HepG2 (cell line): ENCODE measurements at regions not wholly inside any gene's neighbourhood (a gene's known extent, or its start where the extent isn't known, plus 50 kb on each side); places are given as distances from the start of the nearest gene placed in this dataset.

Experiments
- ARID5B ChIP-seq: IDR thresholded peaks from 2 replicates; pipeline ENCODE4 v1.4.0; 2020; ENCODE audit warnings: mild to moderate bottlenecking, missing genetic modification reagents
- ATF1 ChIP-seq: IDR thresholded peaks from 2 replicates; pipeline ENCODE4 v1.6.1; 2016; ENCODE audit warnings: mild to moderate bottlenecking, control low read depth
- CAMTA2 ChIP-seq: sonication (generic); formaldehyde crosslinking; IDR thresholded peaks from 2 replicates; pipeline ENCODE4 v1.4.0; 2020; ENCODE audit warnings: mild to moderate bottlenecking, missing genetic modification reagents, borderline replicate concordance
- CEBPB ChIP-seq: IDR thresholded peaks from 2 replicates; pipeline ENCODE4 v1.6.1; 2011; ENCODE audit warnings: low read depth, low read length, improper control_type of control experiment, borderline replicate concordance
- E2F5 ChIP-seq: sonication (generic); formaldehyde crosslinking; conservative IDR thresholded peaks from 2 replicates; pipeline ENCODE4 v1.4.0; 2020; ENCODE audit warnings: missing genetic modification reagents
- GPN1 ChIP-seq: sonication (generic); formaldehyde crosslinking; IDR thresholded peaks from 2 replicates; pipeline ENCODE4 v1.5.1; 2020; ENCODE audit warnings: missing genetic modification reagents, borderline replicate concordance
- HMGA1 ChIP-seq: sonication (generic); formaldehyde crosslinking; conservative IDR thresholded peaks from 2 replicates; pipeline ENCODE4 v1.4.0; 2020; ENCODE audit warnings: missing genetic modification reagents
- HMGXB4 ChIP-seq, 2 experiments: sonication (generic) in 1 of 2; formaldehyde crosslinking in 1 of 2; IDR thresholded peaks; 2 replicates each; pipeline versions ENCODE4 v1.4.0 to v1.6.1; 2018 to 2020; ENCODE audit warnings: missing genetic modification reagents in 2 of 2, borderline replicate concordance in 1 of 2, low read depth in 1 of 2, mild to moderate bottlenecking in 1 of 2, missing biosample characterization in 1 of 2
- HNRNPUL1 ChIP-seq: fragments of 200-400 bp; formaldehyde crosslinking; IDR thresholded peaks from 2 replicates; pipeline ENCODE4 v1.6.1; 2017; ENCODE audit warnings: low read depth, mild to moderate bottlenecking, low read length, moderate library complexity
- NR2F2 ChIP-seq: IDR thresholded peaks from 2 replicates; pipeline ENCODE4 v1.6.1; 2012; ENCODE audit warnings: low read depth, inconsistent platforms, borderline replicate concordance
- RARG ChIP-seq: sonication (generic); formaldehyde crosslinking; IDR thresholded peaks from 2 replicates; pipeline ENCODE4 v1.4.0; 2020; ENCODE audit warnings: low read depth, mild to moderate bottlenecking, missing genetic modification reagents
- RBM22 ChIP-seq: fragments of 200-400 bp; formaldehyde crosslinking; optimal IDR thresholded peaks from 2 replicates; pipeline ENCODE3; 2017; ENCODE audit warnings: mild to moderate bottlenecking, low read length, moderate library complexity
- RORA ChIP-seq: sonication (generic); formaldehyde crosslinking; IDR thresholded peaks from 2 replicates; pipeline ENCODE4 v1.5.0; 2020; ENCODE audit warnings: mild to moderate bottlenecking, missing genetic modification reagents, moderate library complexity
- SALL2 ChIP-seq: sonication (generic); formaldehyde crosslinking; IDR thresholded peaks from 2 replicates; pipeline ENCODE4 v1.8.1; 2023; ENCODE audit warnings: mild to moderate bottlenecking, missing genetic modification reagents, inconsistent platforms
- STAG1 ChIP-seq: sonication (generic); formaldehyde crosslinking; IDR thresholded peaks from 2 replicates; pipeline ENCODE4 v1.4.0; 2020; ENCODE audit warnings: missing genetic modification reagents
- TARDBP ChIP-seq: sonication (generic); formaldehyde crosslinking; IDR thresholded peaks from 2 replicates; pipeline ENCODE4 v1.8.0; 2022; ENCODE audit warnings: mild to moderate bottlenecking, missing genetic modification reagents
- TFE3 ChIP-seq: IDR thresholded peaks from 2 replicates; pipeline ENCODE4 v1.6.1; 2016
- THAP7 ChIP-seq: sonication (generic); formaldehyde crosslinking; IDR thresholded peaks from 2 replicates; pipeline ENCODE4 v1.8.1; 2023; ENCODE audit warnings: mild to moderate bottlenecking, missing genetic modification reagents
- ZBTB3 ChIP-seq: sonication (generic); formaldehyde crosslinking; IDR thresholded peaks from 2 replicates; pipeline ENCODE4 v1.4.0; 2020; ENCODE audit warnings: low read depth, mild to moderate bottlenecking, moderate library complexity, missing genetic modification reagents, borderline replicate concordance
- ZNF256 ChIP-seq: sonication (generic); formaldehyde crosslinking; conservative IDR thresholded peaks from 2 replicates; pipeline ENCODE4 v1.4.0; 2020; ENCODE audit warnings: missing genetic modification reagents
- ZNF292 ChIP-seq: sonication (generic); formaldehyde crosslinking; IDR thresholded peaks from 2 replicates; pipeline ENCODE4 v1.8.1; 2022; ENCODE audit warnings: mild to moderate bottlenecking, low read depth, missing genetic modification reagents, borderline replicate concordance
- ZSCAN31 ChIP-seq: sonication (generic); formaldehyde crosslinking; IDR thresholded peaks from 2 replicates; pipeline ENCODE4 v1.5.0; 2020; ENCODE audit warnings: low read depth, mild to moderate bottlenecking, missing genetic modification reagents

GRCh38 chr4:3346146-3346545, 53.3 kb downstream of the RGS12 start (continued):
- no peak for TF ChIP-seq HMGA1
- TF ChIP-seq HNRNPUL1: no peak
- peak; percentile 31; the same call in 1 of the 2 replicates for TF ChIP-seq TARDBP (CRISPR knock-in tag)
- no peak for TF ChIP-seq THAP7 (CRISPR knock-in tag)
- no peak; the same call in 1 of the 2 replicates for TF ChIP-seq E2F5 (CRISPR knock-in tag)
- TF ChIP-seq SALL2 (CRISPR knock-in tag): no peak
- 0 out of 2 replicates have a peak, but pooled peaks have one; percentile 29 for TF ChIP-seq TFE3 (CRISPR knock-in tag)
- no peak for TF ChIP-seq RARG (CRISPR knock-in tag)
- TF ChIP-seq STAG1: peak; percentile 82
- TF ChIP-seq CEBPB: peak; percentile 95
- TF ChIP-seq GPN1 (CRISPR knock-in tag): peak; percentile 52; the same call in 1 of the 2 replicates
- TF ChIP-seq RORA (CRISPR knock-in tag): 0 out of 2 replicates have a peak, but pooled peaks have one; percentile 21
- no peak for TF ChIP-seq ZBTB3 (CRISPR knock-in tag)
- TF ChIP-seq ZNF292: no peak
- TF ChIP-seq HMGXB4 (CRISPR knock-in tag; IDR thresholded peaks at IDR 0.05; ENCODE audit: borderline replicate concordance in 1 of 2, low read depth in 1 of 2): peak; percentile 36 to 39; a peak in 1 of 4 replicates
- TF ChIP-seq RBM22: no peak
- no peak for TF ChIP-seq ZNF256 (CRISPR knock-in tag)
- 0 out of 2 replicates have a peak, but pooled peaks have one; percentile 13 for TF ChIP-seq ATF1 (CRISPR knock-in tag)
- no peak for TF ChIP-seq CAMTA2 (CRISPR knock-in tag)
- no peak; the same call in 1 of the 2 replicates for TF ChIP-seq NR2F2
- peak; percentile 32; the same call in 1 of the 2 replicates for TF ChIP-seq ARID5B (CRISPR knock-in tag)
- TF ChIP-seq ZSCAN31 (CRISPR knock-in tag): no peak
